Osteocyte (in vitro differentiated cells): ENCODE measurements at regions not wholly inside any gene's neighbourhood (a gene's known extent, or its start where the extent isn't known, plus 50 kb on each side); places are given as distances from the start of the nearest gene placed in this dataset.

Experiments used
- DNase-seq: peaks from one replicate; pipeline ENCODE4 v3.0.0; 2021; ENCODE audit warnings: mixed read lengths; ENCODE audit not compliant: unreplicated experiment; ENCODE audit errors: extremely low spot score
- H3K27ac Mint-ChIP-seq: one replicate; pipeline ENCODE4 v1.8.0; 2021; ENCODE audit warnings: mild to moderate bottlenecking, mixed read lengths; ENCODE audit not compliant: unreplicated experiment
- H3K27me3 Mint-ChIP-seq: one replicate; pipeline ENCODE4 v1.8.0; 2021; ENCODE audit warnings: mixed read lengths; ENCODE audit not compliant: unreplicated experiment
- H3K36me3 Mint-ChIP-seq: one replicate; pipeline ENCODE4 v1.8.0; 2021; ENCODE audit warnings: mixed read lengths; ENCODE audit not compliant: unreplicated experiment
- H3K4me1 Mint-ChIP-seq: one replicate; pipeline ENCODE4 v1.8.0; 2021; ENCODE audit warnings: mixed read lengths; ENCODE audit not compliant: unreplicated experiment
- H3K4me3 Mint-ChIP-seq: one replicate; pipeline ENCODE4 v1.8.0; 2021; ENCODE audit warnings: mild to moderate bottlenecking, moderate library complexity, mixed read lengths; ENCODE audit not compliant: unreplicated experiment
- H3K9me3 Mint-ChIP-seq: one replicate; pipeline ENCODE4 v1.8.0; 2021; ENCODE audit warnings: mixed read lengths; ENCODE audit not compliant: unreplicated experiment
- CTCF ChIP-seq: fragments of 200-600 bp; sonication (generic); IDR thresholded peaks from 2 replicates; pipeline ENCODE4 v1.5.0; 2021; ENCODE audit warnings: antibody characterized with exemption, mild to moderate bottlenecking, moderate library complexity

- H3K27ac Mint-ChIP-seq: no peak overlapping the region
Measured at GRCh38 chr16:85358704-85359146, 246.5 kb upstream of the CIBAR2 start.

GRCh38 chr16:85359147-85359822, 247.0 kb upstream of the CIBAR2 start:
- Mint-ChIP-seq H3K27ac (peak overlapping the region; percentile 14), H3K4me3 (no peak overlapping the region), H3K4me1 (peaks cover 60% of the 10 kb centered on the region), H3K36me3 (no peaks in the 10 kb centered on the region), H3K27me3 (no peaks in the 10 kb centered on the region), H3K9me3 (no peaks in the 10 kb centered on the region)
- no peak for DNase-seq
- TF ChIP-seq CTCF: no peak

More at GRCh38 chr16:85358704-85359146, 246.5 kb upstream of the CIBAR2 start:
- peaks cover 60% of the 10 kb centered on the region for H3K4me1 Mint-ChIP-seq
- no peak for TF ChIP-seq CTCF
- no peaks in the 10 kb centered on the region for H3K27me3 Mint-ChIP-seq
- no peak overlapping the region for H3K4me3 Mint-ChIP-seq
- no peaks in the 10 kb centered on the region for H3K9me3 Mint-ChIP-seq
- DNase-seq: no peak
- no peaks in the 10 kb centered on the region for H3K36me3 Mint-ChIP-seq

GRCh38 chr16:85360323-85361277, 248.3 kb upstream of the CIBAR2 start:
- no peaks in the 10 kb centered on the region for H3K36me3 Mint-ChIP-seq
- no peak for DNase-seq
- no peaks in the 10 kb centered on the region for H3K9me3 Mint-ChIP-seq
- TF ChIP-seq CTCF: no peak
- peaks cover 60% of the 10 kb centered on the region for H3K4me1 Mint-ChIP-seq
- H3K4me3 Mint-ChIP-seq: no peak overlapping the region
- H3K27ac Mint-ChIP-seq: peak overlapping the region; percentile 51
- H3K27me3 Mint-ChIP-seq: no peaks in the 10 kb centered on the region

GRCh38 chr16:85361441-85362118, 249.3 kb upstream of the CIBAR2 start:
- no peaks in the 10 kb centered on the region for H3K9me3 Mint-ChIP-seq
- peaks cover 66% of the 10 kb centered on the region for H3K4me1 Mint-ChIP-seq
- no peak for TF ChIP-seq CTCF
- H3K4me3 Mint-ChIP-seq: no peak overlapping the region
- no peaks in the 10 kb centered on the region for H3K36me3 Mint-ChIP-seq
- no peak for DNase-seq
- H3K27ac Mint-ChIP-seq: peak overlapping the region; percentile 51
- H3K27me3 Mint-ChIP-seq: no peaks in the 10 kb centered on the region
